GM12872 (cell line): ENCODE measurements at regions not wholly inside any gene's neighbourhood (a gene's known extent, or its start where the extent isn't known, plus 50 kb on each side); places are given as distances from the start of the nearest gene placed in this dataset.

Source experiments
- TF ChIP-seq, protein P1 (sequence below): IDR thresholded peaks from 3 replicates; pipeline ENCODE4 v1.5.1; 2011; ENCODE audit warnings: low read depth, mild to moderate bottlenecking, low read length, moderate library complexity; ENCODE audit not compliant: insufficient read depth

GRCh38 chr3:34365771-34366170 is 567.3 kb downstream of the PDCD6IP start:
- TF ChIP-seq, protein P1, sequence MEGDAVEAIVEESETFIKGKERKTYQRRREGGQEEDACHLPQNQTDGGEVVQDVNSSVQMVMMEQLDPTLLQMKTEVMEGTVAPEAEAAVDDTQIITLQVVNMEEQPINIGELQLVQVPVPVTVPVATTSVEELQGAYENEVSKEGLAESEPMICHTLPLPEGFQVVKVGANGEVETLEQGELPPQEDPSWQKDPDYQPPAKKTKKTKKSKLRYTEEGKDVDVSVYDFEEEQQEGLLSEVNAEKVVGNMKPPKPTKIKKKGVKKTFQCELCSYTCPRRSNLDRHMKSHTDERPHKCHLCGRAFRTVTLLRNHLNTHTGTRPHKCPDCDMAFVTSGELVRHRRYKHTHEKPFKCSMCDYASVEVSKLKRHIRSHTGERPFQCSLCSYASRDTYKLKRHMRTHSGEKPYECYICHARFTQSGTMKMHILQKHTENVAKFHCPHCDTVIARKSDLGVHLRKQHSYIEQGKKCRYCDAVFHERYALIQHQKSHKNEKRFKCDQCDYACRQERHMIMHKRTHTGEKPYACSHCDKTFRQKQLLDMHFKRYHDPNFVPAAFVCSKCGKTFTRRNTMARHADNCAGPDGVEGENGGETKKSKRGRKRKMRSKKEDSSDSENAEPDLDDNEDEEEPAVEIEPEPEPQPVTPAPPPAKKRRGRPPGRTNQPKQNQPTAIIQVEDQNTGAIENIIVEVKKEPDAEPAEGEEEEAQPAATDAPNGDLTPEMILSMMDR: no peak

DNA sequence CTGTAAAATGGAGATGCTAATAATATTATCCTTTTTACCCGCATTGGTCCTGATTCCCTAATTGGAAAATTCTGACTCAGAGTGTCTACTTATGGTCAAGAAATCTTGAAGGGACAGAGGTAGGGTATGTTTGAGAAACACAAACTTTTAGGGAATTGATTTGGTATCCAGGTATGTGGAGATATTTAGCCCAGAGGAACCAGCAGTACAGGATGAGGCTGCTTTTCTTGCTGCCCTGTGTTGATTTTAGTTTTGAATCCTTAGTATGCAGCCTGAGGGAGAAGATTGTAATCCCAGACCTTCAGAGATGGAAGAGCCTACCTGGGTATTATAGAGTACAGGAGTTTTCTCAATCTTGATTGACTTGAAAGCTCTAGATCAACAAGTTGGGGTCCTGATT is 569.1 kb downstream of the PDCD6IP start:
- TF ChIP-seq, protein P1: no peak

GRCh38 chr3:34374521-34374920 is 576.1 kb downstream of the PDCD6IP start:
- TF ChIP-seq, protein P1: no peak

DNA sequence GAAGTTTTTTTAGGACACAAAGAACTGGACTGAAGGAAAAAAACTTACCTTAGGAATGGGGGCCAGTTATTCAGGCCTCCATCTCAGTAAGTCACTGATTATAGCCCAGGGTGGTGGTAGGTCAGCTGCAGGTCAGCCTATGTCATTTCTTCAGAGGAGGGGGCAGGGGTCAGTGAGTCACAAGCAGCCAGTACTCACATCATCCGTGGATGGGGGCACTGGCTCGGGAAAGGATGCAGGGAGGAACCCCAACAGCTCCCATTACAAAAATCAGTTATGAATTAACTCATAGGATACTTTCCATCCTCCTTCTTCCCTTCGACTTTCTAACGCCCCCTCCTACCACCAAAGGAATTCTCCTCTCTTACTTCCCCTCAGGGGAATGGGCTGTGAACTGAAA is 578.3 kb downstream of the PDCD6IP start:
- TF ChIP-seq, protein P1: no peak

DNA sequence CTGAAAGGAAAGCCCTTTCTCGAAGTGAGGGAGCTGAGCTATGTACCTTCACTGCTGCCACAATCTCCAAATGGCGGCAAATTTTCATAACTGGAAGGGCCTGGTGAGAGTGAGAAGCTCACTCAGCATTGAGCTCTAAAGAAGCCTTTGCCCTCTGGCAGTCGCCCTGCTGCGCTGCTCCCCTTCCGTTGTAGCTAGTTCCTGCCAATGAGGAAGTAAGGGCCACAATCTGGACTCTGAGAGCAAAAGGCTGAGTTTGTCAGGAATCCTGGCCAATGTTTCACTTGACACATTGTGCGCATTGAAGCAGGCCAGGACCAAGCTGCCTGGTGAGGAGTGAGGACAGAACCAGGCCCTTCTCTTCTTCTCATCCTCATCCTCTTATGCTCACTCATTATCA is 579.5 kb downstream of the PDCD6IP start:
- TF ChIP-seq, protein P1: no peak

DNA sequence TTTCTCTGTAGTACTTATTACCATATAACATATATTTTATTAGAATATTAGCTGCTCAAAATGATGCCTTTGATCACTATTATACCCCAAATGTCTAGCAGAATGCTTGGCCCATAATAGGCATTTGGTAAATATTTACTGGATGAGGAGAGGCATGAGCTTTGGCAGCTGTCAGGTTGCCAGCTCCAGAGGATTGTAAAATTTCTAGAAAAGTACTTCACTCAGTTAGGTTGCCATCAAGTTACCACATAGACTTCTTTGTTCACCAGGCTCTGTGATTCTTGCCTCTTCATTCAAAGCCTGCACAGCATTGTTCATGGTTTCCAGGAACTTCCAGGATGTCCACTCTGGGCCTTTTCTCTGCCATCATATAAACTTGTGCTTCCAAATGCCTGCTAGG is 582.8 kb downstream of the PDCD6IP start:
- TF ChIP-seq, protein P1: no peak

GRCh38 chr3:34382859-34383258 is 584.4 kb downstream of the PDCD6IP start:
- TF ChIP-seq, protein P1: no peak

DNA sequence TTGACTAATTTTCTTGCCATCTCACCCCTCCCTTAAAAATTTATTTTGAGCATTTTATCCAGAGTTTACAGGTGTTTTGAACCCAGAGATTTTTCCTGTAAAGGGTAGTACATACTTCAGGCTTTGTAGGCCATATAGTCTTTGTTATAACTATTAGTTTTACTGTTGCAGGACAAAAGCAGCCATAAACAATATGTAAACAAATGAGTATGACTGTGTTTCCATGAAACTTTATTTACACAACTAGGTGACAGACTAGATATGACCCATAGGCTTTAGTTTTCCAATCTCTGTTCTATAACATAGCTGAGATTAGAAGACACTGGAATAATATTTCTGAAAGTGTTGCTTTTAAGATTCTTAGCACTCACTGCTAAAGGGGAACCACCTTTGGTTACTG is 587.9 kb downstream of the PDCD6IP start:
- TF ChIP-seq, protein P1: no peak
